ENCODE measurements at regions not wholly inside any gene's neighbourhood (a gene's known extent, or its start where the extent isn't known, plus 50 kb on each side); places are given as distances from the start of the nearest gene placed in this dataset.
"Not testable (repeated sequence)": the region's sequence is repeated elsewhere in the genome, so short reads cannot be mapped to it uniquely, and the experiment has no call there.

- ATAC-seq (ENCODE audit: poor library complexity); H3K4me3 ChIP-seq (ENCODE audit: low read length); H3K36me3 ChIP-seq (ENCODE audit: insufficient read depth, low read length); H3K9me3 Mint-ChIP-seq; POLR2A ChIA-PET; CTCF ChIA-PET; H3K4me1 ChIP-seq (ENCODE audit: insufficient read depth, low read length); DNase-seq; H3K27ac Mint-ChIP-seq; H3K27me3 ChIP-seq (ENCODE audit: control insufficient read depth in 1 of 2, insufficient read depth in 2 of 2, low read length in 2 of 2); H3K36me3 Mint-ChIP-seq (ENCODE audit: low read depth); H3K27ac ChIP-seq (ENCODE audit: low read depth in 1 of 2, low read length in 2 of 2); H3K4me1 Mint-ChIP-seq (ENCODE audit: low read depth); H3K9me3 ChIP-seq (ENCODE audit: control insufficient read depth in 1 of 2, insufficient read depth in 1 of 2, low read length in 2 of 2); H3K4me3 Mint-ChIP-seq; H3K27me3 Mint-ChIP-seq: not testable (repeated sequence)
- intact Hi-C loops (cut with DNase I, micrococcal nuclease) = loop anchor here in 1 of 2 experiments (10.0 kb wide), 1 partner anchor 200 kb away; no protein-coding TSS in a partner anchor
These were observed 249.2 kb upstream of the CXorf66 start for GRCh38 chrX:140214518-140214917.

GRCh38 chrX:140206657-140207056 lies 241.3 kb upstream of the CXorf66 start:
- TF ChIP-seq CTCF (IDR thresholded peaks at IDR 0.05) = no peak
- ATAC-seq (ENCODE audit: poor library complexity) (no peak), DNase-seq (no peak)
- intact Hi-C loops (cut with DNase I, micrococcal nuclease) = no loop called here
- H3K27me3 Mint-ChIP-seq = no peaks in the 10 kb centered on the region
- POLR2A ChIA-PET = no interaction called here
- H3K9me3 Mint-ChIP-seq = no peaks in the 10 kb centered on the region
- Histone ChIP-seq H3K9me3 (ENCODE audit: control insufficient read depth in 1 of 2, insufficient read depth in 1 of 2, low read length in 2 of 2) (no peaks in the 10 kb centered on the region), H3K4me3 (ENCODE audit: low read length) (no peak overlapping the region), H3K27me3 (ENCODE audit: control insufficient read depth in 1 of 2, insufficient read depth in 2 of 2, low read length in 2 of 2) (no peaks in the 10 kb centered on the region), H3K4me1 (ENCODE audit: insufficient read depth, low read length) (no peaks in the 10 kb centered on the region), H3K27ac (ENCODE audit: low read depth in 1 of 2, low read length in 2 of 2) (no peak overlapping the region), H3K36me3 (ENCODE audit: insufficient read depth, low read length) (no peaks in the 10 kb centered on the region)
- CTCF ChIA-PET = no interaction called here
- no peaks in the 10 kb centered on the region for H3K36me3 Mint-ChIP-seq (ENCODE audit: low read depth)
- no peaks in the 10 kb centered on the region for H3K4me1 Mint-ChIP-seq (ENCODE audit: low read depth)
- no peak overlapping the region for H3K4me3 Mint-ChIP-seq
- no peak overlapping the region for H3K27ac Mint-ChIP-seq

- Mint-ChIP-seq H3K4me1 (ENCODE audit: low read depth) (no peaks in the 10 kb centered on the region), H3K36me3 (ENCODE audit: low read depth) (no peaks in the 10 kb centered on the region), H3K27me3 (no peaks in the 10 kb centered on the region), H3K9me3 (no peaks in the 10 kb centered on the region), H3K4me3 (no peak overlapping the region), H3K27ac (no peak overlapping the region)
- DNase-seq (no peak), ATAC-seq (ENCODE audit: poor library complexity) (no peak)
- intact Hi-C loops (cut with DNase I, micrococcal nuclease) = no loop called here
- no peaks in the 10 kb centered on the region for H3K4me1 ChIP-seq (ENCODE audit: insufficient read depth, low read length)
- ChIA-PET POLR2A (no interaction called here), CTCF (no interaction called here)
- no peak for TF ChIP-seq CTCF (IDR thresholded peaks at IDR 0.05)
- no peaks in the 10 kb centered on the region for H3K9me3 ChIP-seq (ENCODE audit: control insufficient read depth in 1 of 2, insufficient read depth in 1 of 2, low read length in 2 of 2)
- H3K36me3 ChIP-seq (ENCODE audit: insufficient read depth, low read length) = no peaks in the 10 kb centered on the region
- H3K27me3 ChIP-seq (ENCODE audit: control insufficient read depth in 1 of 2, insufficient read depth in 2 of 2, low read length in 2 of 2) = no peaks in the 10 kb centered on the region
- no peak overlapping the region for H3K27ac ChIP-seq (ENCODE audit: low read depth in 1 of 2, low read length in 2 of 2)
- no peak overlapping the region for H3K4me3 ChIP-seq (ENCODE audit: low read length)
These were observed 225.3 kb upstream of the CXorf66 start for GRCh38 chrX:140190441-140191108.

GRCh38 chrX:140180585-140180984 lies 215.3 kb upstream of the CXorf66 start:
- intact Hi-C loops (cut with DNase I, micrococcal nuclease) = no loop called here
- Mint-ChIP-seq H3K27me3 (no peaks in the 10 kb centered on the region), H3K27ac (no peak overlapping the region), H3K9me3 (no peaks in the 10 kb centered on the region), H3K4me3 (no peak overlapping the region), H3K4me1 (ENCODE audit: low read depth) (no peaks in the 10 kb centered on the region), H3K36me3 (ENCODE audit: low read depth) (no peaks in the 10 kb centered on the region)
- no peak overlapping the region for H3K27ac ChIP-seq (ENCODE audit: low read depth in 1 of 2, low read length in 2 of 2)
- H3K27me3 ChIP-seq (ENCODE audit: control insufficient read depth in 1 of 2, insufficient read depth in 2 of 2, low read length in 2 of 2) = no peaks in the 10 kb centered on the region
- no peaks in the 10 kb centered on the region for H3K4me1 ChIP-seq (ENCODE audit: insufficient read depth, low read length)
- H3K9me3 ChIP-seq (ENCODE audit: control insufficient read depth in 1 of 2, insufficient read depth in 1 of 2, low read length in 2 of 2) = no peaks in the 10 kb centered on the region
- ATAC-seq (ENCODE audit: poor library complexity) (no peak), DNase-seq (no peak)
- CTCF ChIA-PET = no interaction called here
- no peak overlapping the region for H3K4me3 ChIP-seq (ENCODE audit: low read length)
- no peak for TF ChIP-seq CTCF (IDR thresholded peaks at IDR 0.05)
- no peaks in the 10 kb centered on the region for H3K36me3 ChIP-seq (ENCODE audit: insufficient read depth, low read length)
- POLR2A ChIA-PET = no interaction called here
